Neutrophil (primary cell): ENCODE measurements at regions not wholly inside any gene's neighbourhood (a gene's known extent, or its start where the extent isn't known, plus 50 kb on each side); places are given as distances from the start of the nearest gene placed in this dataset.

ENCODE experiments used
- H3K27ac ChIP-seq: fragments of 200-600 bp; sonication (generic); 2 replicates; pipeline ENCODE4 v1.5.1; 2016; ENCODE audit warnings: mild to moderate bottlenecking, moderate library complexity
- H3K27me3 ChIP-seq: fragments of 200-600 bp; sonication (generic); 2 replicates; pipeline ENCODE4 v1.6.0; 2016; ENCODE audit warnings: mild to moderate bottlenecking
- H3K36me3 ChIP-seq: fragments of 200-600 bp; sonication (generic); 2 replicates; pipeline ENCODE4 v1.5.1; 2017
- H3K4me1 ChIP-seq, 2 experiments: fragments of 200-600 bp in 1 of 2; sonication (generic) in 1 of 2; 1 replicate in 1 of 2; 2 replicates in 1 of 2; pipeline versions ENCODE4 v1.5.1 to v1.6.1; 2013 to 2016; ENCODE audit warnings: low read depth in 1 of 2, low read length in 1 of 2, mild to moderate bottlenecking in 1 of 2, moderate library complexity in 1 of 2; ENCODE audit not compliant: control insufficient read depth in 1 of 2, insufficient read depth in 1 of 2
- H3K4me3 ChIP-seq, 2 experiments: fragments of 200-600 bp in 1 of 2; sonication (generic) in 1 of 2; 1 replicate in 1 of 2; 2 replicates in 1 of 2; pipeline ENCODE4 v1.5.1; 2013 to 2016; ENCODE audit warnings: low read depth in 1 of 2, low read length in 1 of 2, mild to moderate bottlenecking in 1 of 2, moderate library complexity in 1 of 2
- H3K9me3 ChIP-seq: fragments of 200-600 bp; sonication (generic); 2 replicates; pipeline ENCODE4 v1.5.1; 2016
- CTCF ChIP-seq: fragments of 200-600 bp; sonication (generic); IDR thresholded peaks from 2 replicates; pipeline ENCODE4 v1.5.1; 2016; ENCODE audit warnings: antibody characterized with exemption

GRCh38 chr2:5914811-5915611 is 222.8 kb downstream of the SOX11 start:
- H3K9me3 ChIP-seq: no peaks in the 10 kb centered on the region
- no peak overlapping the region for H3K4me3 ChIP-seq
- no peaks in the 10 kb centered on the region for H3K36me3 ChIP-seq
- no peaks in the 10 kb centered on the region for H3K27me3 ChIP-seq
- no peak overlapping the region for H3K27ac ChIP-seq
- no peak for TF ChIP-seq CTCF
- H3K4me1 ChIP-seq: no peaks in the 10 kb centered on the region

DNA sequence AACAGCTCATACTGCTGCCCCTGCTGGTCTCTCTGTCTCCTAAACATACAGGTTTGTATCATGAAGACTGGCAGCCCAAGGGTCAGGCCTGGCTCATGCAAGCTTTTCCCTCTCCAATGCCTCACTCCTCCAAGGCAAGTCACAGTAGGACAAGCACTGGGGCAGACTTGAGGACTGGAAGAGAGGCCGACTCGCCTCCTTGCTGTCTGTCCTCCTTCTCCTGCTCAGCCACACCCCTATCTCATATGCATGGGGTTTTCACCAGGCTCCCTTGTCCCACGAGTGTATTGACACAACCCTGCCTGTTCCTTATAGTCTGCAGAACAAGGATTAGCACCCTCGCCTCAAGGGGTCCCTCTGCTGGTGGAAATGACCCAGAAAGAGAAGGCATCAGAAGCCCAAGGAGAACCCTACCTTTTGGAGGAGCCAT is 223.7 kb downstream of the SOX11 start:
- no peak overlapping the region for H3K27ac ChIP-seq
- H3K4me3 ChIP-seq: no peak overlapping the region
- H3K9me3 ChIP-seq: no peaks in the 10 kb centered on the region
- no peaks in the 10 kb centered on the region for H3K36me3 ChIP-seq
- H3K27me3 ChIP-seq: no peaks in the 10 kb centered on the region
- no peaks in the 10 kb centered on the region for H3K4me1 ChIP-seq
- TF ChIP-seq CTCF: no peak

DNA sequence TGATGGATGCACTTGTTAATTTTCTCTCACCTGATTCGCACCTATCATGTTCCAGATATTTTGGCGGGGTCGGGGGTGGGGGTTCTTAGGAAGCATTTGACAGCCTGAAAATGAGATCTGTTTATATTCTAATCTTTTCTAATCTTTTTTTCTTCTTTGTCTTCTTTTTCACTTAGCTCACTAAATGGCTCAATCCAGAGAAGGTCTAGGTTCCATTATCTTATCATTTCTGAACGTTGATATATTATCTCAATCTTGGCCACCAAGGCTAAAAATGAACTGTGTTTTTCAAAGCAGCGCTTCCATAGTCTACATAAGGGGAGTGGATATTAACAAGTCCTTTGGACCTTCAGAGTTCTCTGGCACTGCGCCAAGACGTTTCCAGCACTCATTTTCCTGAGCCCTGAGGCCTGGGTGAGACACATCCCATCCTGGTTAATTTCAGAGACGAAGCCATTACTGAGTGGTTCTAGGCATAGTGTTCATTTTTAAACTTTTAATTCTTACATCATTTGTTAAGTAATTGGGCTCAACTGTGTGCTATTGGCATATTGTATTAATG is 229.0 kb downstream of the SOX11 start:
- TF ChIP-seq CTCF: no peak
- H3K27ac ChIP-seq: no peak overlapping the region

GRCh38 chr2:5923957-5924945 is 232.1 kb downstream of the SOX11 start:
- Histone ChIP-seq H3K9me3 (no peaks in the 10 kb centered on the region), H3K4me3 (no peak overlapping the region), H3K36me3 (no peaks in the 10 kb centered on the region), H3K4me1 (no peaks in the 10 kb centered on the region), H3K27ac (no peak overlapping the region), H3K27me3 (no peaks in the 10 kb centered on the region)
- no peak for TF ChIP-seq CTCF

More for the DNA sequence above, 229.0 kb downstream of the SOX11 start:
- no peaks in the 10 kb centered on the region for H3K36me3 ChIP-seq
- H3K4me1 ChIP-seq: no peaks in the 10 kb centered on the region
- no peak overlapping the region for H3K4me3 ChIP-seq
- no peaks in the 10 kb centered on the region for H3K9me3 ChIP-seq
- H3K27me3 ChIP-seq: no peaks in the 10 kb centered on the region

- H3K9me3 ChIP-seq: no peaks in the 10 kb centered on the region
- H3K27ac ChIP-seq: no peak overlapping the region
- H3K27me3 ChIP-seq: no peaks in the 10 kb centered on the region
- no peak overlapping the region for H3K4me3 ChIP-seq
- TF ChIP-seq CTCF: no peak
- no peaks in the 10 kb centered on the region for H3K36me3 ChIP-seq
- no peaks in the 10 kb centered on the region for H3K4me1 ChIP-seq
Observed at GRCh38 chr2:5925604-5926003, 233.4 kb downstream of the SOX11 start.
